ENCODE measurements at regions not wholly inside any gene's neighbourhood (a gene's known extent, or its start where the extent isn't known, plus 50 kb on each side); places are given as distances from the start of the nearest gene placed in this dataset.

- Histone ChIP-seq H3K36me3 (ENCODE audit: control insufficient read depth in 1 of 2, insufficient read depth in 2 of 2, low read length in 2 of 2) (no peaks in the 10 kb centered on the region), H3K4me1 (ENCODE audit: control insufficient read depth in 1 of 2, insufficient read depth in 2 of 2, low read length in 2 of 2) (no peaks in the 10 kb centered on the region), H3K27ac (ENCODE audit: low read depth, low read length) (no peak overlapping the region), H3K4me2 (ENCODE audit: low read length) (no peak overlapping the region), H3K9ac (ENCODE audit: low read length) (no peak overlapping the region), H4K20me1 (ENCODE audit: insufficient read depth) (no peaks in the 10 kb centered on the region), H3K79me2 (ENCODE audit: insufficient read depth, low read length) (no peaks in the 10 kb centered on the region), H3K9me3 (ENCODE audit: control insufficient read depth in 1 of 2, insufficient read depth in 1 of 2, low read depth in 1 of 2, low read length in 2 of 2) (no peaks in the 10 kb centered on the region), H2AFZ (ENCODE audit: low read depth, low read length, poor library complexity, severe bottlenecking) (peak overlapping the region; percentile 58), H3K4me3 (replicated peaks in 1 of 2; ENCODE audit: low read depth in 1 of 2, low read length in 2 of 2) (no peak overlapping the region), H3K9me2 (ENCODE audit: insufficient read depth) (no peaks in the 10 kb centered on the region), H3K27me3 (ENCODE audit: insufficient read depth, low read length) (no peaks in the 10 kb centered on the region)
- CTCF ChIA-PET: interaction anchor here (0.9 to 1.1 kb wide), 2 partner anchors 9 to 284 kb away, joined by 3 read pairs; no protein-coding TSS in a partner anchor
- no TSS peak for BruUV-seq (replicated peaks)
- DNase-seq (ENCODE audit: low read depth, low spot score) (peak; percentile 8), ATAC-seq (no peak)
- POLR2A ChIA-PET: no interaction called here
- TF ChIP-seq CEBPB (IDR thresholded peaks at IDR 0.05; ENCODE audit: low read depth) (0 out of 2 replicates have a peak, but pooled peaks have one; percentile 16), CTCF (IDR thresholded peaks at IDR 0.05 in 2 of 3, conservative IDR thresholded peaks at IDR 0.05 in 1 of 3; ENCODE audit: borderline replicate concordance in 1 of 3, insufficient read depth in 1 of 3, low read depth in 2 of 3, low read length in 2 of 3) (peak; percentile 21 to 64 (median 37); a peak in 5 of 6 replicates), SRF (IDR thresholded peaks at IDR 0.05; ENCODE audit: low read depth) (no peak), RAD21 (IDR thresholded peaks at IDR 0.05; ENCODE audit: low read depth) (peak; percentile 23; the same call in 1 of the 2 replicates), EZH2 (IDR thresholded peaks at IDR 0.05) (no peak), ATF3 (IDR thresholded peaks at IDR 0.05) (no peak), POLR2AphosphoS5 (IDR thresholded peaks at IDR 0.05; ENCODE audit: low read depth, low read length) (no peak), MAX (IDR thresholded peaks at IDR 0.05) (no peak)
- intact Hi-C loops (cut with micrococcal nuclease): loop anchor here (1.0 kb wide), 1 partner anchor 284 kb away; no protein-coding TSS in a partner anchor
- RAD21 ChIA-PET (ENCODE audit: low non-redundant PET in 1 of 2, low total read pairs in 2 of 2, uncharacterized antibody in 2 of 2, unreplicated experiment in 2 of 2): no interaction called here
Observed at GRCh38 chr4:180150818-180151217, 2092.4 kb upstream of the TENM3 start.

- Histone ChIP-seq H3K79me2 (ENCODE audit: insufficient read depth, low read length) (no peaks in the 10 kb centered on the region), H3K4me3 (replicated peaks in 1 of 2; ENCODE audit: low read depth in 1 of 2, low read length in 2 of 2) (no peak overlapping the region), H3K4me2 (ENCODE audit: low read length) (no peak overlapping the region), H3K27ac (ENCODE audit: low read depth, low read length) (no peak overlapping the region), H4K20me1 (ENCODE audit: insufficient read depth) (no peaks in the 10 kb centered on the region), H3K4me1 (ENCODE audit: control insufficient read depth in 1 of 2, insufficient read depth in 2 of 2, low read length in 2 of 2) (no peaks in the 10 kb centered on the region), H3K27me3 (ENCODE audit: insufficient read depth, low read length) (no peaks in the 10 kb centered on the region), H3K9me3 (ENCODE audit: control insufficient read depth in 1 of 2, insufficient read depth in 1 of 2, low read depth in 1 of 2, low read length in 2 of 2) (no peaks in the 10 kb centered on the region), H3K9me2 (ENCODE audit: insufficient read depth) (no peaks in the 10 kb centered on the region), H2AFZ (ENCODE audit: low read depth, low read length, poor library complexity, severe bottlenecking) (no peak overlapping the region), H3K36me3 (ENCODE audit: control insufficient read depth in 1 of 2, insufficient read depth in 2 of 2, low read length in 2 of 2) (no peaks in the 10 kb centered on the region), H3K9ac (ENCODE audit: low read length) (no peak overlapping the region)
- ChIA-PET CTCF (no interaction called here), RAD21 (ENCODE audit: low non-redundant PET in 1 of 2, low total read pairs in 2 of 2, uncharacterized antibody in 2 of 2, unreplicated experiment in 2 of 2) (no interaction called here), POLR2A (no interaction called here)
- ATAC-seq (no peak), DNase-seq (ENCODE audit: low read depth, low spot score) (no peak)
- BruUV-seq (replicated peaks): no TSS peak
- intact Hi-C loops (cut with micrococcal nuclease): no loop called here
- TF ChIP-seq RAD21 (IDR thresholded peaks at IDR 0.05; ENCODE audit: low read depth) (no peak), ZBTB33 (IDR thresholded peaks at IDR 0.05; ENCODE audit: extremely low read depth, insufficient replicate concordance, low read length) (no peak), ZFX (IDR thresholded peaks at IDR 0.05) (no peak), SP1 (IDR thresholded peaks at IDR 0.05; ENCODE audit: low read depth) (no peak), EZH2 (IDR thresholded peaks at IDR 0.05) (no peak), JUND (IDR thresholded peaks at IDR 0.05) (no peak), POLR2AphosphoS5 (IDR thresholded peaks at IDR 0.05; ENCODE audit: low read depth, low read length) (no peak), CTCF (IDR thresholded peaks at IDR 0.05 in 2 of 3, conservative IDR thresholded peaks at IDR 0.05 in 1 of 3; ENCODE audit: borderline replicate concordance in 1 of 3, insufficient read depth in 1 of 3, low read depth in 2 of 3, low read length in 2 of 3) (no peak)
Observed at GRCh38 chr4:180152831-180153230, 2090.4 kb upstream of the TENM3 start.

Measured in HCT116 (cell line).